MCF 10A (cell line): ENCODE measurements at regions not wholly inside any gene's neighbourhood (a gene's known extent, or its start where the extent isn't known, plus 50 kb on each side); places are given as distances from the start of the nearest gene placed in this dataset.

Experiments used
- BruUV-seq: library from RNA; stranded (reverse); fragments of 400-500 nt; replicated peaks from 2 replicates; lab custom pipeline; 2021; lab: Mats Ljungman, UMichigan
- CTCF ChIA-PET: fragments of 300-600 bp; sonication (Branson Sonifier 250); formaldehyde crosslinking; extraction: SDS; loops from one replicate; lab custom pipeline; 2021; ENCODE audit warnings: antibody characterized with exemption, inconsistent platforms; lab: Yijun Ruan, JAX
- POLR2A ChIA-PET: fragments of 300-600, 350-650 bp; sonication (Branson Sonifier 250); formaldehyde crosslinking; extraction: SDS; loops from one replicate; lab custom pipeline; 2020; ENCODE audit warnings: antibody characterized with exemption, inconsistent platforms; lab: Yijun Ruan, JAX
- DNase-seq: peaks from one replicate; pipeline ENCODE4 v3.0.0-alpha.2; 2018; ENCODE audit not compliant: unreplicated experiment
- H3K27ac Mint-ChIP-seq: one replicate; pipeline ENCODE4 v1.8.0; 2022; ENCODE audit warnings: mild to moderate bottlenecking, low read depth, mixed read lengths; ENCODE audit not compliant: unreplicated experiment
- H3K27me3 Mint-ChIP-seq: one replicate; pipeline ENCODE4 v1.8.0; 2022; ENCODE audit warnings: mixed read lengths; ENCODE audit not compliant: insufficient read depth, unreplicated experiment
- H3K36me3 Mint-ChIP-seq: one replicate; pipeline ENCODE4 v1.8.0; 2022; ENCODE audit warnings: mild to moderate bottlenecking, moderate library complexity, mixed read lengths; ENCODE audit not compliant: insufficient read depth, unreplicated experiment
- H3K4me1 Mint-ChIP-seq: one replicate; pipeline ENCODE4 v1.8.0; 2022; ENCODE audit warnings: mixed read lengths; ENCODE audit not compliant: insufficient read depth, unreplicated experiment
- H3K4me3 Mint-ChIP-seq: one replicate; pipeline ENCODE4 v1.8.0; 2022; ENCODE audit warnings: mild to moderate bottlenecking, moderate library complexity, mixed read lengths; ENCODE audit not compliant: unreplicated experiment
- H3K9me3 Mint-ChIP-seq: one replicate; pipeline ENCODE4 v1.8.0; 2022; ENCODE audit warnings: mixed read lengths; ENCODE audit not compliant: unreplicated experiment
- CTCF ChIP-seq: fragments of 200-600 bp; IDR thresholded peaks from one replicate; pipeline ENCODE4 v1.8.0; 2022; ENCODE audit warnings: antibody characterized with exemption, mild to moderate bottlenecking; ENCODE audit not compliant: unreplicated experiment
- intact Hi-C: fragments of 100-400 bp; cut with micrococcal nuclease; formaldehyde crosslinking; loops from 2 replicates; pipeline ENCODE4 v1.14.1; 2022

GRCh38 chr3:5312290-5312689 is 124.8 kb downstream of the EDEM1 start:
- no peaks in the 10 kb centered on the region for H3K27me3 Mint-ChIP-seq
- no peak for DNase-seq
- BruUV-seq: no TSS peak
- no peaks in the 10 kb centered on the region for H3K36me3 Mint-ChIP-seq
- H3K27ac Mint-ChIP-seq: no peak overlapping the region
- no peaks in the 10 kb centered on the region for H3K9me3 Mint-ChIP-seq
- intact Hi-C loops: no loop called here
- POLR2A ChIA-PET: no interaction called here
- no peak overlapping the region for H3K4me3 Mint-ChIP-seq
- H3K4me1 Mint-ChIP-seq: no peaks in the 10 kb centered on the region
- TF ChIP-seq CTCF: no peak
- CTCF ChIA-PET: interaction anchor here (0.6 kb wide), 1 partner anchor 113 kb away, joined by 3 read pairs; no protein-coding TSS in a partner anchor

- intact Hi-C loops: no loop called here
- H3K4me1 Mint-ChIP-seq: no peaks in the 10 kb centered on the region
- TF ChIP-seq CTCF: no peak
- no peaks in the 10 kb centered on the region for H3K36me3 Mint-ChIP-seq
- CTCF ChIA-PET: no interaction called here
- no peak overlapping the region for H3K4me3 Mint-ChIP-seq
- H3K9me3 Mint-ChIP-seq: no peaks in the 10 kb centered on the region
- DNase-seq: no peak
- H3K27ac Mint-ChIP-seq: no peak overlapping the region
- H3K27me3 Mint-ChIP-seq: no peaks in the 10 kb centered on the region
- POLR2A ChIA-PET: no interaction called here
- BruUV-seq: no TSS peak
Observed at GRCh38 chr3:5314897-5315296, 127.4 kb downstream of the EDEM1 start.

GRCh38 chr3:5317557-5317956 is 130.1 kb downstream of the EDEM1 start:
- no TSS peak for BruUV-seq
- no peaks in the 10 kb centered on the region for H3K9me3 Mint-ChIP-seq
- no peak overlapping the region for H3K27ac Mint-ChIP-seq
- H3K4me3 Mint-ChIP-seq: no peak overlapping the region
- no peaks in the 10 kb centered on the region for H3K36me3 Mint-ChIP-seq
- ChIA-PET POLR2A (no interaction called here), CTCF (no interaction called here)
- H3K4me1 Mint-ChIP-seq: no peaks in the 10 kb centered on the region
- intact Hi-C loops: no loop called here
- DNase-seq: no peak
- H3K27me3 Mint-ChIP-seq: no peaks in the 10 kb centered on the region
- TF ChIP-seq CTCF: no peak

GRCh38 chr3:5319454-5319853 is 131.9 kb downstream of the EDEM1 start:
- H3K4me3 Mint-ChIP-seq: no peak overlapping the region
- DNase-seq: no peak
- no peak overlapping the region for H3K27ac Mint-ChIP-seq
- no peaks in the 10 kb centered on the region for H3K4me1 Mint-ChIP-seq
- H3K9me3 Mint-ChIP-seq: no peaks in the 10 kb centered on the region
- no peak for TF ChIP-seq CTCF
- intact Hi-C loops: no loop called here
- ChIA-PET POLR2A (no interaction called here), CTCF (no interaction called here)
- BruUV-seq: no TSS peak
- no peaks in the 10 kb centered on the region for H3K27me3 Mint-ChIP-seq
- H3K36me3 Mint-ChIP-seq: no peaks in the 10 kb centered on the region
